T-helper 17 cell (primary cell): ENCODE measurements at regions not wholly inside any gene's neighbourhood (a gene's known extent, or its start where the extent isn't known, plus 50 kb on each side); places are given as distances from the start of the nearest gene placed in this dataset.
"Not testable (repeated sequence)": the region's sequence is repeated elsewhere in the genome, so short reads cannot be mapped to it uniquely, and the experiment has no call there.

Experiments
- ATAC-seq: fragments of 150-1000 bp; cut with Tn5 transposase; 2 replicates; pipeline ENCODE4 v1.10.0; 2021; ENCODE audit warnings: mild to moderate bottlenecking, moderate library complexity
- DNase-seq, 3 donors: peaks; one replicate each; pipeline versions ENCODE4 v3.0.0 to v3.0.0-alpha.2; 2020 to 2021
- H3K9me3 ChIP-seq: one replicate; pipeline ENCODE4 v1.7.0; 2013; ENCODE audit warnings: low read length, mild to moderate bottlenecking; ENCODE audit not compliant: control insufficient read depth, poor library complexity, severe bottlenecking
- H3K27ac Mint-ChIP-seq: one replicate; pipeline ENCODE4 v1.8.0; 2022; ENCODE audit warnings: mild to moderate bottlenecking, moderate library complexity, mixed read lengths
- H3K27me3 Mint-ChIP-seq: one replicate; pipeline ENCODE4 v1.8.0; 2022; ENCODE audit warnings: mixed read lengths
- H3K36me3 Mint-ChIP-seq: one replicate; pipeline ENCODE4 v1.8.0; 2022; ENCODE audit warnings: low read depth, mixed read lengths
- H3K4me1 Mint-ChIP-seq: one replicate; pipeline ENCODE4 v1.8.0; 2022; ENCODE audit warnings: mild to moderate bottlenecking, mixed read lengths
- H3K4me3 Mint-ChIP-seq: one replicate; pipeline ENCODE4 v1.8.0; 2022; ENCODE audit warnings: mild to moderate bottlenecking, moderate library complexity, mixed read lengths

DNA sequence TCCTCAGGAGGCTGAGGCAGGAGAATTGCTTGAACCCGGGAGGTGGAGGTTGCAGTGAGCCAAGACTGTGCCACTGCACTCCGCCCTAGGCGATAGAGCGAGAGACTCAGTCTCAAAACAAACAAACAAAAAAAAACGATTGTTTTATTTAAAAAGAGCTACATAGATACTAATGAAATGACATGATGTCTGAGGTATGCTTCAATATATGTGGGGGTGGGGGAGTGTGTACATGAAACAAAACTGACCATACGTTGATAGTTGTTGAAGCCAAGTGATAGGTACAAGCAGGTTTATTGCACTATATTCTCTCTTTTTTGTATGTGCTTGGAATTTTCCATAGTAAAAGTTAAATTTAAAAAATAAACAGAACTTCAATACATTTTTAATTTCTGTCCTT lies 240.1 kb downstream of the TFAP2A start:
- DNase-seq, result no peak
- H3K27ac Mint-ChIP-seq, result no peak overlapping the region
- H3K4me3 Mint-ChIP-seq, result no peak overlapping the region
- no peaks in the 10 kb centered on the region for H3K4me1 Mint-ChIP-seq
- H3K9me3 ChIP-seq, result no peaks in the 10 kb centered on the region
- no peaks in the 10 kb centered on the region for H3K36me3 Mint-ChIP-seq
- ATAC-seq, result no peak
- peaks cover 5% of the 10 kb centered on the region for H3K27me3 Mint-ChIP-seq

DNA sequence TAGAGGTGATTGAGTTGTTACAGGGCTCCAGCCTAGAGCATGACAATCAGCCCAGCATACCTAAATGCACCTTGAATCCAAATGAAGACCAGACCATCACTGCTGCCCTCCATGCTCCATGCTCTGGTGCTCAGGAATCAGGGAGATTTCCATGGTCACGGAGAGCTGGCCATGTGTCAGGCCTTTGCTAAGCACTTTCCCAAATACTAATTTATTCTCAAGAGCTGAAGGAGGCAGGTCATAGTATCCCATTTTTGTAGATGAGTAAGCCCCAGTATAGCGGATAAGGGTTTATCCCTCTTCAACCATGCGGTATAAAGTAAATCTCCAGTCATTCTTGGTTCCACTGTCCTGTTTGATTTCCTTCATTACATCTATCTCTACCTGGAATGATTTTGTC lies 240.8 kb downstream of the TFAP2A start:
- no peak overlapping the region for H3K27ac Mint-ChIP-seq
- ATAC-seq (no peak), DNase-seq (no peak)
- H3K4me3 Mint-ChIP-seq, result no peak overlapping the region
- H3K27me3 Mint-ChIP-seq, result peaks cover 5% of the 10 kb centered on the region
- H3K36me3 Mint-ChIP-seq, result no peaks in the 10 kb centered on the region
- H3K9me3 ChIP-seq, result no peaks in the 10 kb centered on the region
- H3K4me1 Mint-ChIP-seq, result no peaks in the 10 kb centered on the region

DNA sequence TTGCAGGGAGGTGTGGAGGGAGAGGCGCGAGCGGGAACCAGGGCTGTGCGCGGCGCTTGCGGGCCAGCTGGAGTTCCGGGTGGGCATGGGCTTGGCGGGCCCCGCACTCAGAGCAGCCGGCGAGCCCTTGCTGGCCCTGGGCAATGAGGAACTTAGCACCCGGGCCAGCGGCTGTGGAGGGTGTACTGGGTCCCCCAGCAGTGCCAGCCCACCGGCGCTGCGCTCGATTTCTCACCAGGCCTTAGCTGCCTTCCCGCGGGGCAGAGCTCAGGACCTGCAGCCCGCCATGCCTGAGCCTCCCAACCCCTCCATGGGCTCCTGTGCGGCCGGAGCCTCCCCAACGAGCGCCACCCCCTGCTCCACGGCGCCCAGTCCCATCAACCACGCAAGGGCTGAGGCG lies 243.2 kb downstream of the TFAP2A start:
- not testable (repeated sequence) for H3K4me1 Mint-ChIP-seq, H3K27ac Mint-ChIP-seq, ATAC-seq, H3K4me3 Mint-ChIP-seq, H3K9me3 ChIP-seq, H3K27me3 Mint-ChIP-seq, DNase-seq, H3K36me3 Mint-ChIP-seq

DNA sequence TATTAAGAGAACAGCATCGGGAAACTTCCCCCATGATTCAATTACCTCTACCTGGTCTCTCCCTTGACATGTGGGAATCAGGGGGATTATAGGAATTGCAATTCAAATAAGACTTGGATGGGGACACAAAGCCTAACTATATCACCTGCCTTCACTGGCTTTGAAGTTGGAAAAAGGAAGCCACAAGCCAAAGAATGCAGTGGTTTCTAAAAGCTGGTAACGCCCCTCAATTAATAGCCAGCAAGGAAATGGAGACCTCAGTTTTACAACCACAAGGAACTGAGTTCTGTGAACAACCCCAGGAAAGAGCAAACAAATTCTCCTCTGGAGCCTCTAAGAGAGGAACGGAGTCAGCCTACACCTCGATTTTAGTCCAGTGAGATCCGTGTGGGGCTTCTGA lies 244.1 kb downstream of the TFAP2A start:
- no peak for DNase-seq
- Mint-ChIP-seq H3K4me1 (no peaks in the 10 kb centered on the region), H3K27me3 (peaks cover 5% of the 10 kb centered on the region), H3K36me3 (no peaks in the 10 kb centered on the region), H3K4me3 (no peak overlapping the region), H3K27ac (no peak overlapping the region)
- no peaks in the 10 kb centered on the region for H3K9me3 ChIP-seq
- ATAC-seq, result no peak

DNA sequence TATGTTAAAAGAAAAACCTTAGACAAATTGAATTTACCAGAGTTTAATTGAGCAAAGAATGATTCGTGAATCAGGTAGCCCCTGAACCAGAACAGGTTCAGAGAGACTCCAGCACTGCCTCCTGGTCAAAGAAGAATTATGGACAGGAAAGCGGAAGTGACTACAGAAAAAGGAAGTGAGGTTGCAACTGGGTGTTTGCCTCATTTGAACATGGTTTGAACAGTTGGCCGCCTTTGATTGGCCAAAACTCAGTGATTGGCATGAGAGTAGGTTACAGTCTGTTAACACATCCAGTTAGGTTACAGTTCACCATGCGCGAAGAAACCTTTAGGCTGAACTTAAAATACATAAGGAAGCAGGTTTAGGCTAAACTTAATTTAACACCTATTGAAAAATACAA lies 248.8 kb downstream of the TFAP2A start:
- no peaks in the 10 kb centered on the region for H3K9me3 ChIP-seq
- no peak overlapping the region for H3K4me3 Mint-ChIP-seq
- ATAC-seq (no peak), DNase-seq (no peak)
- no peaks in the 10 kb centered on the region for H3K27me3 Mint-ChIP-seq
- H3K27ac Mint-ChIP-seq, result no peak overlapping the region
- no peaks in the 10 kb centered on the region for H3K4me1 Mint-ChIP-seq
- no peaks in the 10 kb centered on the region for H3K36me3 Mint-ChIP-seq

DNA sequence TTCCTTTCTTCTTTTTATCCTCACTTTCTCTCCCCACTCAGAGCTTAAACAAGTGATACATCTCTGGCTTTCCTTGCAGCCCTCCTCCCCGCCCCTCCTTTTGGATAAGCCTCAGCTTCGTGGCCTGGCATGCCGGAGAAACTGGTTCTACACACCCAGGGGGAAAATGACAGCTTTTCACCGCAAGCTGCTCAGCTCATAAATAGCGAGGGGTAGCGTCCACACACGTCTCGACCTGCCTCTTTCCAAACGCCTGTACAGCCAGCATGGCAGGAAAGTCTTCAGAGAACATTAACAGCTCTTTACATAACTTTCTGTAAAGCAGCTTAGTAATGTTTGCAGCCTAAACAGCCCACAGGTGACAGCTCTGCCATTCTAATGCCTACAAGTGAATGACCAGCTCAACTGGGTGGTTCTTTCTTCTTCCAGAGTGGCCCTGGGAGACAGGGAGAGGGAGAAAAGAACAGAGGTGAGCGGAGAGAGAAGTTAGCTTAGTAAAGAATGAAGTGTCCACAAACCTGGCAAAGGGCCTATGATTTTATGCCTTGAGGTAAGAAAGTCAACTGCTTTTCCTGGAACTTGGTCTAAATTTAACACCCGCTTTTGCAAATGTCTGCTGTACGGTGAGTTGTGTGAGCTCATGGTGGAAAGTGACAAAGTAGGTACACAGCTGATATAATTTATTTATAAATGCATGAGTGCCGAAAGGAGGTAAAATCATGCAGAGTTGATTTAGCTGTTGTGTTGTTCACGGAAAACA lies 251.5 kb downstream of the TFAP2A start:
- Mint-ChIP-seq H3K4me3 (no peak overlapping the region), H3K4me1 (no peaks in the 10 kb centered on the region)
- no peak for ATAC-seq

DNA sequence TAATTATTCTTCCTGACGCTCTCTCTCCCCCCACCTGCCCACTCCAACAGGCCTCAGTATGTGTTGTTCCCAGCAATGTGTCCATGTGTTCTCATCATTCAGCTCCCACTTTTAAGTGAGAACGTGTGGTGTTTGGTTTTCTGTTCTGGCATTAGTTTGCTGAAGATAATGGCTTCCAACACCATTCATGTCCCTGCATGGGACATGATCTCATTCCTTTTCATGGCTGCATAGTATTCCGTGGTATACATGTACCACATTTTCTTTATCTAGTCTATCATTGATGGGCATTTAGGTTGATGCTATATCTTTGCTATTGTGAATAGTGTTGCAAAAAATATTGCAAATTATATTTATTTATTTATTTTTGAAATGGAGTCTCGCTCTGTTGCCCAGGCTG lies 258.0 kb downstream of the TFAP2A start:
- H3K27ac Mint-ChIP-seq, result no peak overlapping the region
- ATAC-seq (no peak), DNase-seq (no peak)
- no peaks in the 10 kb centered on the region for H3K9me3 ChIP-seq
- no peaks in the 10 kb centered on the region for H3K27me3 Mint-ChIP-seq
- no peak overlapping the region for H3K4me3 Mint-ChIP-seq
- no peaks in the 10 kb centered on the region for H3K4me1 Mint-ChIP-seq
- no peaks in the 10 kb centered on the region for H3K36me3 Mint-ChIP-seq

More for the DNA sequence above, 251.5 kb downstream of the TFAP2A start:
- no peaks in the 10 kb centered on the region for H3K27me3 Mint-ChIP-seq
- H3K27ac Mint-ChIP-seq, result no peak overlapping the region
- H3K36me3 Mint-ChIP-seq, result no peaks in the 10 kb centered on the region
- no peak for DNase-seq
- H3K9me3 ChIP-seq, result no peaks in the 10 kb centered on the region

DNA sequence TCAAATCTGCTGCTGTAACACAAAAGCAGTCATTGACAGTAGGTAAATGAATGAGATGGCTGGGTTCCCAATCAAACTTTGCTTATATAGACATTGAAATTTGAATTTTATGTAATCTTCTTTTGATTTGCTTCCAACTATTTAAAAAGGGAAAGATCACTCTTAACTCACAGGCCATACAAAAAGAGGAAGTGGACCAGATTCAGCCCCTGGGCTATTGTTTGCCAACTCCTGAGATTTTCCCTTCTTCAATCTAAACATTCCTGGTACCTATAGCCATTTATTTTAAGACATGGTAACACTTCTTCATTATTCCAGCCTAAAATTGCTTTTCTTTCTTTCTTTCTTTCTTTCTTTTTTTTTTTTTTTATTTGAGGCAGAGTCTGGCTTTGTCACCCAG lies 260.6 kb downstream of the TFAP2A start:
- H3K4me3 Mint-ChIP-seq, result no peak overlapping the region
- no peaks in the 10 kb centered on the region for H3K9me3 ChIP-seq
- no peak overlapping the region for H3K27ac Mint-ChIP-seq
- no peak for ATAC-seq
- no peaks in the 10 kb centered on the region for H3K36me3 Mint-ChIP-seq
- H3K27me3 Mint-ChIP-seq, result peaks cover 12% of the 10 kb centered on the region
- no peak for DNase-seq
- no peaks in the 10 kb centered on the region for H3K4me1 Mint-ChIP-seq

DNA sequence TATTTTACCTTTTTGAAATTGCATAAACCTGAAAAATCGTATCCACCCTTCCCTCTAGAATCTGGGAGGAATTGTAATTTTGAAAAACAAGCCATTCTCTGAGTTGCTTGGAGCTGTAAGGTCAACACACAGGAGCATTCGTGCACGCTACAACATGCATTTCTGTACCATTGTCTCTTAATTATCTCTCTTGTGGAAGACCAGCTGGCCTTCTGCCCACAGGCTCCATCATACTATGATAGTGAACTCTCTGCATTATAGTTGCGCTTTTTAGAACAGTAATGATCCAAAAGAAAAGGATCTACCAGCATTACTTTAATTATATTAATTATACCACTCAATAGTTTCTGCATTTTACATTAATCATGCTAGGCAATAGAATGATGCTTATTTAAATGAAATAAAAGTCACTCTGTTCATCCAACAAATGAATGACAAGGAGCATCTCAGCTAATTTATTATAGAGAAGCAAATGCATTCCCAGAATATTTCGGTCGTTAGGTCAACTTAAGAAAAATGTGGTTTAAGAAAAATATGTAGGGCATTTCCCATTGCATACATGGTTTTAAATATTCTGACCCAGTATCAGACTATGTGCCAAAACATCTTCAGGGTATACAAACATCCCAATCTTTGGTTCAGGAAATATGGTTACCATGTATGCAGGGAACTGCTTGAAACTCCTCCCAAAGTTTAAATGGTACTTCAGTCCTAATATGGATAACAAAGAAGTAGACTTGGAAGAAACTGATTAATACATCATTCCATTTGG lies 263.5 kb downstream of the TFAP2A start:
- ATAC-seq, result no peak
- peaks cover 3% of the 10 kb centered on the region for H3K4me1 Mint-ChIP-seq
- no peaks in the 10 kb centered on the region for H3K9me3 ChIP-seq
- no peak overlapping the region for H3K27ac Mint-ChIP-seq
- DNase-seq, result no peak
- peaks cover 14% of the 10 kb centered on the region for H3K27me3 Mint-ChIP-seq
- H3K36me3 Mint-ChIP-seq, result no peaks in the 10 kb centered on the region
- H3K4me3 Mint-ChIP-seq, result no peak overlapping the region

DNA sequence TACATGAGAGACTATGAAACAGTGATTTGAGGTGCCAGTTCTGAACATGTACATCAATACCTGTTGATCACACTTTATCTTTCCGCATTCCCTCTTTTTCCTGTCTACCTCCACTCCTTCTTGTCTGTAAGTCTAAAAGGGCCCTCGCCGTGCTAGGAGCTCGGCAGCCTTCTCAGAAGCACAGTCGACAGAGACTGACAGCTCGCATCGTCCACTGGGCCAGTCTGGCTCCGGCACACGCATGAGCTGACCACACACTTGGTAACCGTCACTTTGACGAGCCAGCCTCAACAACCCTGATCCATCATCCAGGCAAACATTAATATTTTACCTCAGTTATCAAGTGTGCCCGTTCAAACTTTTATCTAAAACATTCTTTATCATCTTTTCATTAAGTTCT lies 265.3 kb downstream of the TFAP2A start:
- no peaks in the 10 kb centered on the region for H3K9me3 ChIP-seq
- no peak overlapping the region for H3K4me3 Mint-ChIP-seq
- ATAC-seq (no peak), DNase-seq (no peak)
- H3K27ac Mint-ChIP-seq, result no peak overlapping the region
- peaks cover 14% of the 10 kb centered on the region for H3K27me3 Mint-ChIP-seq
- peaks cover 3% of the 10 kb centered on the region for H3K4me1 Mint-ChIP-seq
- H3K36me3 Mint-ChIP-seq, result no peaks in the 10 kb centered on the region

DNA sequence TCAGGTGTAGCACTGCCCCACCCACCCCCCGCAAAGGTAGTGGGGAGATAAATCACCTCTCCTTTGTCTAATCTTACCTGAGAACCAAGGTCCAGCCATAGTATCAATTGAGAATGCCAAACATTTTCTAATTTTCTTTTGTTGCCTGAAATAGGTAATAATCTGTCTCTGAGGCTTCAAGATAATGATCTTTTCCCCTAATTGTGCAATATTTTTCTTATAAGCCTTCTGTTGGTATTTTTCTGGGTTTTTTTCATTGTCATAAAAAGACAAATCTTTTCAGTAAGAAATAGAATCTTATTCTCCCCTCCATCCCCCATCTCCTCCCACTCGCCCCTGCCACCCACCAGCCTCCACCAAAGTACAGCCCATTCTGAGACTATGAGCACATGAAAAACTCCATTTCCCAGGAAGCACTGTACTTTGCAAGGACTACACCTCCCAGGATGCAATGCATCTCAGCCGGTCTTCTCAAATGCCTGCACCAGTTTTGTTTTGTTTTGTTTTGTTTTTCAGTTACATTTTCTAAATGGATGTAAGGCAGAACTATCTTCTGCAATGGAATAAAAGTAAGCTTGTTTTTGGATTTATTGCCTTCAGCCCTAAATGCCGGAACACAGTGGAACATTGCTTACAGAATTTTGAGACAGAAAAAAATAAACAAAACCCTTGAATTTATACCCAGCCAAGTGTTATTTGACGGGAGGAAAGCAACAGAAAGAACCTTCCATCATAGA lies 268.0 kb downstream of the TFAP2A start:
- H3K4me1 Mint-ChIP-seq, result peaks cover 3% of the 10 kb centered on the region
- DNase-seq (no peak), ATAC-seq (peak; percentile 68)
- H3K4me3 Mint-ChIP-seq, result peak overlapping the region; percentile 15
- no peaks in the 10 kb centered on the region for H3K36me3 Mint-ChIP-seq
- no peaks in the 10 kb centered on the region for H3K9me3 ChIP-seq
- peaks cover 19% of the 10 kb centered on the region for H3K27me3 Mint-ChIP-seq
- H3K27ac Mint-ChIP-seq, result no peak overlapping the region

DNA sequence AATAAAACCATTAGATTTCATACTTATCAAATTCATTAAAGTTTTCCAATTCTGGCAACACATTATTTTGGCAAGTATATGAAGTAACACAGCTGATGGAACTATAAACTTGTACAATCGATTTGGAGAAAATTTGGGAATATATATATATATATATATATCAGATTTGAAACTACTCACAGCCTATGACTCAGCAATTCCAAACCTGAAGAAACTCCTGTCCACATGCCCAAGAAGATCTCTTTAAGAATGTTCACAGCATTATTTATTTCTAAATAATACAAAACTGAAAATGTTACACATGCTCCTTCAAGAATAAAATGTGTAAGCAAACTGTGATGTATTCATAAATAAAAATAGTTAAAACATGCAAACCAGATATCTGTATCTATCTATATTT lies 270.1 kb downstream of the TFAP2A start:
- Mint-ChIP-seq H3K27me3 (peaks cover 23% of the 10 kb centered on the region), H3K4me3 (no peak overlapping the region), H3K4me1 (peaks cover 3% of the 10 kb centered on the region), H3K36me3 (no peaks in the 10 kb centered on the region), H3K27ac (no peak overlapping the region)
- no peaks in the 10 kb centered on the region for H3K9me3 ChIP-seq
- DNase-seq (no peak), ATAC-seq (no peak)

DNA sequence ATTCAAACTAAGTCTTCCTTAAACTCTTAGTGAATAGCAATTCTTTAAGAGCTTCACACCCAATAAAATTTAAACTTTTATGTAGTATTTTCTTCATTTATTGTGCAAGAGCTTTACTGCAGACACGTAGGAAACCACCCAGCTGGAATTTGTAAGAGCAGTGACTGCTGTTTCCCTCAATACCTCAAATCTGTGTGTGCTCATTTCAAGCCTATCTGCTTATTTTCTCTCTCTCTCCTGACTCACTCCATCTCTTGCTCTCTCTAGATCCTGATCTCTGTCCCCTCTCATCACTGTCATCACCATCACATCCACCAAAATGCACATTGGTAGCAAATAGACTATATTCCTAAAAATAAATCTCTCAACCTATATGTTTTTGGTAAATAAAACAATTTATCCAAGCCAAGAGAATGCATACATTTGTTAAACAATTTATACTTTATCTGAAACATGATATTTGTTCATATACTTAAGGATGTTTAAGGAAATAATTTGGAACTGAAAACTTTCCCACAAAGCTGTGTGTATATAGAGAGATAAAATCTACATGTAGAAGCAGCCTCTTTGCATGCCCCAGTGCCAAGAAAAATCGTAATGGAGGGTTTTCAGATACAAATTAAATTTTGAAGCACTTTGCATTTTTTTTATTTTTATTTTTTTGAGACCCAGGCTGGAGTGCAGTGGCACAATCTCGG lies 273.0 kb downstream of the TFAP2A start:
- no peak overlapping the region for H3K4me3 Mint-ChIP-seq
- no peak overlapping the region for H3K27ac Mint-ChIP-seq

More for the DNA sequence above, 273.0 kb downstream of the TFAP2A start:
- DNase-seq (no peak), ATAC-seq (no peak)
- H3K9me3 ChIP-seq, result no peaks in the 10 kb centered on the region
- H3K4me1 Mint-ChIP-seq, result peaks cover under 1% of the 10 kb centered on the region
- peaks cover 16% of the 10 kb centered on the region for H3K27me3 Mint-ChIP-seq
- H3K36me3 Mint-ChIP-seq, result no peaks in the 10 kb centered on the region
